ENCODE measurements at regions not wholly inside any gene's neighbourhood (a gene's known extent, or its start where the extent isn't known, plus 50 kb on each side); places are given as distances from the start of the nearest gene placed in this dataset.

DNA sequence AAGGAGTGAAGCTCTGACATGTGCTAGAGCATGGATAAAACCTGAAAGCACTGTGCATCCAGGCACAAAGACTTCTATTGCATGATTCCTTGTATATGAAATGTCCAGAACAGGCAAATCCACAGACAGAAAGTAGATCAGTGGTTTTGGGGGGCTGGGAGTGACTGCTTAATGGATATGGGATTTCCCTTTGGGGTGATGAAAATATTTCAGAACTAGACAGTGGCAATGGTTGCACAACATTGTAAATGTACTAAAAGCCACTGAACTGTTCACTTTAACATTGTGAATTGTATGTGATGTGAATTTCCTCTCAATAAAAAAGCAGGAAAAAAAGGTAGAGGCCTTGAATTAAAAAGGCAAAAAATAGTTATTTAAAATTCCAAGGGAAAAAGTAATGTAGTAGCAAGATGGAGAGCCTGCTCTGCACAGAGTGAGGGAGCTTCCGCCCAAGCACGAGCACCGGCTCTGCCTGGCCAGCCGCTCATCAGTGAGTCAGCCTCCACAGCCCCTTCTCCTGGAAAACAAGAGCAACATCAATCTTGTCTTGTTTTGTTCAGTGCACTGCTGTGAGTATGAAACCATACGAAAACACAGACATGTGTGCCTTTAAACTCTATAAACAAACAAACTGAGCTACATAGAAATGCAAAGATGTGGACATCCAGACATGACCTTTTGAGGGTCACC is 74.6 kb upstream of the THBS2 start:
- no peak overlapping the region for H3K4me2 ChIP-seq (ENCODE audit: low read length)
- no peaks in the 10 kb centered on the region for H3K27me3 ChIP-seq (ENCODE audit: low read depth, low read length)
- H3K9ac ChIP-seq (ENCODE audit: low read length) = no peak overlapping the region
- H3K4me1 ChIP-seq (ENCODE audit: low read length) = no peaks in the 10 kb centered on the region
- H3K79me2 ChIP-seq (ENCODE audit: low read length) = no peaks in the 10 kb centered on the region
- H3K9me3 ChIP-seq (ENCODE audit: insufficient read depth, low read length) = no peaks in the 10 kb centered on the region
- H3K27ac ChIP-seq (ENCODE audit: low read length) = no peak overlapping the region
- TF ChIP-seq CTCF (IDR thresholded peaks at IDR 0.05; ENCODE audit: low read depth, low read length) (no peak), EZH2phosphoT487 (IDR thresholded peaks at IDR 0.05; ENCODE audit: low read depth) (no peak)
- H2AFZ ChIP-seq (ENCODE audit: low read depth, low read length) = no peak overlapping the region
- no peaks in the 10 kb centered on the region for H4K20me1 ChIP-seq (ENCODE audit: insufficient read depth, low read length)
- no peaks in the 10 kb centered on the region for H3K36me3 ChIP-seq (replicated peaks; ENCODE audit: low read depth, low read length)
- no peak overlapping the region for H3K4me3 ChIP-seq (ENCODE audit: low read length)

- Histone ChIP-seq H3K4me2 (ENCODE audit: low read length) (no peak overlapping the region), H4K20me1 (ENCODE audit: insufficient read depth, low read length) (no peaks in the 10 kb centered on the region), H3K27me3 (ENCODE audit: low read depth, low read length) (no peaks in the 10 kb centered on the region), H3K36me3 (replicated peaks; ENCODE audit: low read depth, low read length) (no peaks in the 10 kb centered on the region), H3K79me2 (ENCODE audit: low read length) (no peaks in the 10 kb centered on the region), H3K9me3 (ENCODE audit: insufficient read depth, low read length) (no peaks in the 10 kb centered on the region), H2AFZ (ENCODE audit: low read depth, low read length) (no peak overlapping the region), H3K9ac (ENCODE audit: low read length) (no peak overlapping the region), H3K27ac (ENCODE audit: low read length) (no peak overlapping the region), H3K4me3 (ENCODE audit: low read length) (no peak overlapping the region), H3K4me1 (ENCODE audit: low read length) (no peaks in the 10 kb centered on the region)
- TF ChIP-seq EZH2phosphoT487 (IDR thresholded peaks at IDR 0.05; ENCODE audit: low read depth) (no peak), CTCF (IDR thresholded peaks at IDR 0.05; ENCODE audit: low read depth, low read length) (peak; percentile 38)
These were observed 72.6 kb upstream of the THBS2 start for GRCh38 chr6:169326067-169326799.

- Histone ChIP-seq H3K27me3 (ENCODE audit: low read depth, low read length) (no peaks in the 10 kb centered on the region), H3K9me3 (ENCODE audit: insufficient read depth, low read length) (no peaks in the 10 kb centered on the region), H3K4me2 (ENCODE audit: low read length) (no peak overlapping the region), H3K27ac (ENCODE audit: low read length) (no peak overlapping the region), H3K79me2 (ENCODE audit: low read length) (no peaks in the 10 kb centered on the region), H3K4me1 (ENCODE audit: low read length) (no peaks in the 10 kb centered on the region), H2AFZ (ENCODE audit: low read depth, low read length) (no peak overlapping the region), H3K36me3 (replicated peaks; ENCODE audit: low read depth, low read length) (no peaks in the 10 kb centered on the region), H3K4me3 (ENCODE audit: low read length) (no peak overlapping the region), H3K9ac (ENCODE audit: low read length) (no peak overlapping the region), H4K20me1 (ENCODE audit: insufficient read depth, low read length) (no peaks in the 10 kb centered on the region)
- TF ChIP-seq EZH2phosphoT487 (IDR thresholded peaks at IDR 0.05; ENCODE audit: low read depth) (no peak), CTCF (IDR thresholded peaks at IDR 0.05; ENCODE audit: low read depth, low read length) (no peak)
These were observed 71.2 kb upstream of the THBS2 start for GRCh38 chr6:169324656-169325459.

GRCh38 chr6:169324086-169324485 is 70.4 kb upstream of the THBS2 start:
- H3K9ac ChIP-seq (ENCODE audit: low read length) = no peak overlapping the region
- no peak overlapping the region for H3K4me2 ChIP-seq (ENCODE audit: low read length)
- no peaks in the 10 kb centered on the region for H3K27me3 ChIP-seq (ENCODE audit: low read depth, low read length)
- H4K20me1 ChIP-seq (ENCODE audit: insufficient read depth, low read length) = no peaks in the 10 kb centered on the region
- H3K4me3 ChIP-seq (ENCODE audit: low read length) = no peak overlapping the region
- TF ChIP-seq EZH2phosphoT487 (IDR thresholded peaks at IDR 0.05; ENCODE audit: low read depth) = no peak
- TF ChIP-seq CTCF (IDR thresholded peaks at IDR 0.05; ENCODE audit: low read depth, low read length) = no peak
- H3K9me3 ChIP-seq (ENCODE audit: insufficient read depth, low read length) = no peaks in the 10 kb centered on the region
- no peaks in the 10 kb centered on the region for H3K4me1 ChIP-seq (ENCODE audit: low read length)
- H3K27ac ChIP-seq (ENCODE audit: low read length) = no peak overlapping the region
- no peak overlapping the region for H2AFZ ChIP-seq (ENCODE audit: low read depth, low read length)
- no peaks in the 10 kb centered on the region for H3K79me2 ChIP-seq (ENCODE audit: low read length)
- no peaks in the 10 kb centered on the region for H3K36me3 ChIP-seq (replicated peaks; ENCODE audit: low read depth, low read length)

Data from OCI-LY3 (cell line).